D721Med (cell line): ENCODE measurements at regions not wholly inside any gene's neighbourhood (a gene's known extent, or its start where the extent isn't known, plus 50 kb on each side); places are given as distances from the start of the nearest gene placed in this dataset.
"Not testable (repeated sequence)": the region's sequence is repeated elsewhere in the genome, so short reads cannot be mapped to it uniquely, and the experiment has no call there.

Experiments
- DNase-seq: peaks from one replicate; pipeline ENCODE4 v3.0.0; 2011; ENCODE audit warnings: low spot score; ENCODE audit not compliant: insufficient read length
- FAIRE-seq: peaks from 2 replicates; lab custom pipeline; 2011; peaks lifted over from hg19 to GRCh38; lab: Jason Lieb, UNC
- TF ChIP-seq, protein P1 (sequence below): IDR thresholded peaks from 2 replicates; pipeline ENCODE4 v1.5.1; 2012; ENCODE audit warnings: mild to moderate bottlenecking, control low read depth; ENCODE audit not compliant: insufficient read depth; ENCODE audit errors: missing control alignments

DNA sequence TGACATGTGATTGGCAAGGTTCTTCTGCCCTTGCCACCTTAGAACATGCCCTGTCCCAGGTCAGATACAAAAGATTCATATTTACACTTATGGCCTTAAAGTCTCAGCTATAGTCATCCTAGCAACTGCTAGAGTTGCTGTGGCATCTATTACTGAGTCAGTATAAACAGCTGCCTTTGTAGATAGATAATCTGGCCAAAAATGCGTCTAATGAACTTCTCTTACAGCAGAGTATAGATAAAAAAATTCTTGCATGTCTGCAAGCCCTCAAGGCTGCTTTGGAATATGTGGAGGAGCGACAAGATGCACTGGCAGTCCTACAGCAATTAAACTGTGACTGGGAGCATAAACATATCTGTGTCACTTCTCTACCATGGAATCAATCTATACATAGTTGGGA, 1209.7 kb upstream of the PABPC4L start:
- DNase-seq (no peak), FAIRE-seq (no peak)
- TF ChIP-seq, protein P1, sequence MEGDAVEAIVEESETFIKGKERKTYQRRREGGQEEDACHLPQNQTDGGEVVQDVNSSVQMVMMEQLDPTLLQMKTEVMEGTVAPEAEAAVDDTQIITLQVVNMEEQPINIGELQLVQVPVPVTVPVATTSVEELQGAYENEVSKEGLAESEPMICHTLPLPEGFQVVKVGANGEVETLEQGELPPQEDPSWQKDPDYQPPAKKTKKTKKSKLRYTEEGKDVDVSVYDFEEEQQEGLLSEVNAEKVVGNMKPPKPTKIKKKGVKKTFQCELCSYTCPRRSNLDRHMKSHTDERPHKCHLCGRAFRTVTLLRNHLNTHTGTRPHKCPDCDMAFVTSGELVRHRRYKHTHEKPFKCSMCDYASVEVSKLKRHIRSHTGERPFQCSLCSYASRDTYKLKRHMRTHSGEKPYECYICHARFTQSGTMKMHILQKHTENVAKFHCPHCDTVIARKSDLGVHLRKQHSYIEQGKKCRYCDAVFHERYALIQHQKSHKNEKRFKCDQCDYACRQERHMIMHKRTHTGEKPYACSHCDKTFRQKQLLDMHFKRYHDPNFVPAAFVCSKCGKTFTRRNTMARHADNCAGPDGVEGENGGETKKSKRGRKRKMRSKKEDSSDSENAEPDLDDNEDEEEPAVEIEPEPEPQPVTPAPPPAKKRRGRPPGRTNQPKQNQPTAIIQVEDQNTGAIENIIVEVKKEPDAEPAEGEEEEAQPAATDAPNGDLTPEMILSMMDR = no peak

GRCh38 chr4:135409261-135409660, 1207.7 kb upstream of the PABPC4L start:
- not testable (repeated sequence) for DNase-seq, FAIRE-seq

DNA sequence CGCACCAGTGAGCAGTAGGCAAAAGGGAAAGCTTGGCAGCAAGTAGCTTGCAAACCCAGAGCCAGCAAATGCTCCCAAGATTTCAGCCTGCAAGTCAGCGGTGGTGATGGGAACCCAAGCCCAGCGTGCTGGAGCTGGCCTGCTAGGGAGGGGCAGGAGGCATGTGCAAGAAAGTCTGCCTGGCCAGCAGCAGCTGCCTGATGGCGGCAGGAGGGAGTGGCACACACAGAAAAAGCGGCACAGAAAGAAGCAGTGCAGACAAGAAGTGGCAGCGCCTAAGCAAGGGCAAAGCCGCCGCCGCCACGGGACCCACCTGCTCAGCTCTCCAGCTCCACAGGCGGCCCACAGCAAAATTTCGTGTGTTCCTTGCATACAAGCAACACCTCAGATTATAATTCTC, 1206.5 kb upstream of the PABPC4L start:
- DNase-seq (no peak), FAIRE-seq (no peak)
- TF ChIP-seq, protein P1 = no peak

DNA sequence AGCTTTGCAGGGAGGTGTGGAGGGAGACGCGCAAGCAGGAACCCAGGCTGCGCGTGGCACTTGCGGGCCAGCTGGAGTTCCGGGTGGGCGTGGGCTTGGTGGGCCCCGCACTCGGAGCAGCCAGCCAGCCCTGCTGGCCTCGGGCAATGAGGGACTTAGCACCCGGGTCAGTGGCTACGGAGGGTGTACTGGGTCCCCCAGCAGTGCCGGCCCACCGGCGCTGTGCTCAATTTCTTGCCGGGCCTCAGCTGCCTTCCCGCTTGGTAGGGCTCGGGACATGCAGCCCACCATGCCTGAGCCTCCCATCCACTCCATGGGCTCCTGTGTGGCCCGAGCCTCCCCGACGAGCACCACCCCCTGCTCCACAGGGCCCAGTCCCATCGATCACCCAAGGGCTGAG, 1205.0 kb upstream of the PABPC4L start:
- FAIRE-seq = not testable (repeated sequence)

GRCh38 chr4:135385830-135386581, 1184.4 kb upstream of the PABPC4L start:
- DNase-seq (no peak), FAIRE-seq (no peak)
- TF ChIP-seq, protein P1 = no peak

More for the DNA sequence above, 1205.0 kb upstream of the PABPC4L start:
- DNase-seq = not testable (repeated sequence)

- TF ChIP-seq, protein P1 = no peak
- FAIRE-seq (peak; percentile 38), DNase-seq (no peak)
Observed at GRCh38 chr4:135383356-135384288, 1182.0 kb upstream of the PABPC4L start.

- TF ChIP-seq, protein P1 = no peak
- FAIRE-seq (no peak), DNase-seq (no peak)
Observed at GRCh38 chr4:135382280-135382959, 1180.8 kb upstream of the PABPC4L start.
